Activated CD4-positive, alpha-beta T cell treated with anti-CD3 and anti-CD28 coated beads, Interleukin-2, amount 10 ng/mL, durations not matched to agents 7 days and 5 days (primary cell): ENCODE measurements at regions not wholly inside any gene's neighbourhood (a gene's known extent, or its start where the extent isn't known, plus 50 kb on each side); places are given as distances from the start of the nearest gene placed in this dataset.

ENCODE experiments used
- CTCF ChIA-PET: fragments of 350-600 bp; sonication (Branson Sonifier 250); formaldehyde crosslinking; loops from one replicate; lab custom pipeline; 2021; ENCODE audit warnings: antibody characterized with exemption; lab: Charles Lee
- POLR2A ChIA-PET: fragments of 350-600 bp; sonication (Branson Sonifier 250); formaldehyde crosslinking; loops from one replicate; lab custom pipeline; 2021; ENCODE audit warnings: antibody characterized with exemption; lab: Charles Lee
- DNase-seq: peaks from one replicate; pipeline ENCODE4 v3.0.0-alpha.2; 2020
- H3K27ac Mint-ChIP-seq: one replicate; pipeline ENCODE4 v1.8.0; 2021; ENCODE audit warnings: mild to moderate bottlenecking, moderate library complexity, mixed read lengths
- H3K27me3 Mint-ChIP-seq: one replicate; pipeline ENCODE4 v1.8.0; 2021; ENCODE audit warnings: mixed read lengths
- H3K36me3 Mint-ChIP-seq: one replicate; pipeline ENCODE4 v1.8.0; 2021; ENCODE audit warnings: low read depth, mixed read lengths
- H3K4me1 Mint-ChIP-seq: one replicate; pipeline ENCODE4 v1.8.0; 2021; ENCODE audit warnings: mixed read lengths
- H3K4me3 Mint-ChIP-seq: one replicate; pipeline ENCODE4 v1.8.0; 2021; ENCODE audit warnings: mild to moderate bottlenecking, moderate library complexity, mixed read lengths
- H3K9me3 Mint-ChIP-seq: one replicate; pipeline ENCODE4 v1.8.0; 2021; ENCODE audit warnings: mixed read lengths

- H3K9me3 Mint-ChIP-seq, result no peaks in the 10 kb centered on the region
- no peaks in the 10 kb centered on the region for H3K4me1 Mint-ChIP-seq
- no peak overlapping the region for H3K27ac Mint-ChIP-seq
- no peaks in the 10 kb centered on the region for H3K27me3 Mint-ChIP-seq
- H3K36me3 Mint-ChIP-seq, result no peaks in the 10 kb centered on the region
- ChIA-PET POLR2A (no interaction called here), CTCF (no interaction called here)
- H3K4me3 Mint-ChIP-seq, result no peak overlapping the region
- no peak for DNase-seq
These were observed 295.7 kb downstream of the KCNN2 start for GRCh38 chr5:114657342-114658130.

- H3K27me3 Mint-ChIP-seq, result no peaks in the 10 kb centered on the region
- H3K27ac Mint-ChIP-seq, result no peak overlapping the region
- H3K4me1 Mint-ChIP-seq, result no peaks in the 10 kb centered on the region
- CTCF ChIA-PET, result no interaction called here
- no peaks in the 10 kb centered on the region for H3K36me3 Mint-ChIP-seq
- no peak overlapping the region for H3K4me3 Mint-ChIP-seq
- H3K9me3 Mint-ChIP-seq, result no peaks in the 10 kb centered on the region
- no peak for DNase-seq
- POLR2A ChIA-PET, result no interaction called here
These were observed 288.0 kb downstream of the KCNN2 start for GRCh38 chr5:114649878-114650277.

GRCh38 chr5:114648940-114649339, 287.1 kb downstream of the KCNN2 start:
- Mint-ChIP-seq H3K27ac (no peak overlapping the region), H3K9me3 (peaks cover 3% of the 10 kb centered on the region), H3K4me3 (no peak overlapping the region), H3K4me1 (no peaks in the 10 kb centered on the region), H3K27me3 (no peaks in the 10 kb centered on the region), H3K36me3 (no peaks in the 10 kb centered on the region)
- no peak for DNase-seq
- POLR2A ChIA-PET, result no interaction called here
- CTCF ChIA-PET, result no interaction called here

- H3K9me3 Mint-ChIP-seq, result peaks cover 13% of the 10 kb centered on the region
- H3K27me3 Mint-ChIP-seq, result no peaks in the 10 kb centered on the region
- H3K4me3 Mint-ChIP-seq, result no peak overlapping the region
- ChIA-PET CTCF (no interaction called here), POLR2A (no interaction called here)
- no peaks in the 10 kb centered on the region for H3K36me3 Mint-ChIP-seq
- H3K27ac Mint-ChIP-seq, result no peak overlapping the region
- H3K4me1 Mint-ChIP-seq, result no peaks in the 10 kb centered on the region
- no peak for DNase-seq
These were observed 282.7 kb downstream of the KCNN2 start for GRCh38 chr5:114644576-114644975.

GRCh38 chr5:114636271-114636670, 274.4 kb downstream of the KCNN2 start:
- Mint-ChIP-seq H3K36me3 (no peaks in the 10 kb centered on the region), H3K9me3 (peaks cover 2% of the 10 kb centered on the region), H3K27me3 (no peaks in the 10 kb centered on the region), H3K4me1 (no peaks in the 10 kb centered on the region), H3K4me3 (no peak overlapping the region), H3K27ac (no peak overlapping the region)
- POLR2A ChIA-PET, result no interaction called here
- CTCF ChIA-PET, result no interaction called here
- DNase-seq, result no peak

GRCh38 chr5:114634967-114635901, 273.4 kb downstream of the KCNN2 start:
- no peak overlapping the region for H3K4me3 Mint-ChIP-seq
- CTCF ChIA-PET, result no interaction called here
- DNase-seq, result no peak

GRCh38 chr5:114634517-114634916, 272.6 kb downstream of the KCNN2 start:
- no peak overlapping the region for H3K27ac Mint-ChIP-seq
- POLR2A ChIA-PET, result no interaction called here
- DNase-seq, result no peak

More at GRCh38 chr5:114634967-114635901, 273.4 kb downstream of the KCNN2 start:
- no peaks in the 10 kb centered on the region for H3K9me3 Mint-ChIP-seq
- no peaks in the 10 kb centered on the region for H3K27me3 Mint-ChIP-seq
- H3K4me1 Mint-ChIP-seq, result no peaks in the 10 kb centered on the region
- POLR2A ChIA-PET, result no interaction called here
- no peaks in the 10 kb centered on the region for H3K36me3 Mint-ChIP-seq
- H3K27ac Mint-ChIP-seq, result no peak overlapping the region

GRCh38 chr5:114612406-114612805, 250.5 kb downstream of the KCNN2 start:
- no peak for DNase-seq
- H3K4me3 Mint-ChIP-seq, result no peak overlapping the region
- H3K4me1 Mint-ChIP-seq, result no peaks in the 10 kb centered on the region
- no peaks in the 10 kb centered on the region for H3K27me3 Mint-ChIP-seq
- H3K27ac Mint-ChIP-seq, result no peak overlapping the region
- ChIA-PET POLR2A (no interaction called here), CTCF (no interaction called here)
- H3K36me3 Mint-ChIP-seq, result no peaks in the 10 kb centered on the region
- H3K9me3 Mint-ChIP-seq, result peaks cover 15% of the 10 kb centered on the region

More at GRCh38 chr5:114634517-114634916, 272.6 kb downstream of the KCNN2 start:
- Mint-ChIP-seq H3K9me3 (no peaks in the 10 kb centered on the region), H3K27me3 (no peaks in the 10 kb centered on the region), H3K4me1 (no peaks in the 10 kb centered on the region), H3K36me3 (no peaks in the 10 kb centered on the region), H3K4me3 (no peak overlapping the region)
- CTCF ChIA-PET, result no interaction called here

- ChIA-PET POLR2A (no interaction called here), CTCF (no interaction called here)
- H3K27ac Mint-ChIP-seq, result no peak overlapping the region
- H3K4me1 Mint-ChIP-seq, result no peaks in the 10 kb centered on the region
- no peaks in the 10 kb centered on the region for H3K27me3 Mint-ChIP-seq
- no peak overlapping the region for H3K4me3 Mint-ChIP-seq
- H3K9me3 Mint-ChIP-seq, result peaks cover 7% of the 10 kb centered on the region
- DNase-seq, result no peak
- H3K36me3 Mint-ChIP-seq, result no peaks in the 10 kb centered on the region
These were observed 219.3 kb downstream of the KCNN2 start for GRCh38 chr5:114581136-114581535.

GRCh38 chr5:114565871-114566270, 204.0 kb downstream of the KCNN2 start:
- no peak overlapping the region for H3K4me3 Mint-ChIP-seq
- H3K27me3 Mint-ChIP-seq, result no peaks in the 10 kb centered on the region
- no peaks in the 10 kb centered on the region for H3K4me1 Mint-ChIP-seq
- H3K27ac Mint-ChIP-seq, result no peak overlapping the region
- peaks cover 6% of the 10 kb centered on the region for H3K9me3 Mint-ChIP-seq
- no peaks in the 10 kb centered on the region for H3K36me3 Mint-ChIP-seq
- ChIA-PET POLR2A (no interaction called here), CTCF (no interaction called here)
- DNase-seq, result no peak

- CTCF ChIA-PET, result no interaction called here
- H3K9me3 Mint-ChIP-seq, result peaks cover 6% of the 10 kb centered on the region
- DNase-seq, result no peak
- H3K36me3 Mint-ChIP-seq, result no peaks in the 10 kb centered on the region
- H3K27me3 Mint-ChIP-seq, result no peaks in the 10 kb centered on the region
- no peak overlapping the region for H3K4me3 Mint-ChIP-seq
- no peak overlapping the region for H3K27ac Mint-ChIP-seq
- POLR2A ChIA-PET, result no interaction called here
- H3K4me1 Mint-ChIP-seq, result no peaks in the 10 kb centered on the region
These were observed 203.3 kb downstream of the KCNN2 start for GRCh38 chr5:114565139-114565538.

- Mint-ChIP-seq H3K9me3 (peaks cover 3% of the 10 kb centered on the region), H3K4me3 (no peak overlapping the region), H3K36me3 (no peaks in the 10 kb centered on the region), H3K27ac (no peak overlapping the region), H3K27me3 (no peaks in the 10 kb centered on the region), H3K4me1 (no peaks in the 10 kb centered on the region)
- no peak for DNase-seq
- ChIA-PET POLR2A (no interaction called here), CTCF (no interaction called here)
These were observed 199.5 kb downstream of the KCNN2 start for GRCh38 chr5:114561415-114561814.
